Left renal cortex interstitium (tissue), 4 donors: ENCODE measurements at regions not wholly inside any gene's neighbourhood (a gene's known extent, or its start where the extent isn't known, plus 50 kb on each side); places are given as distances from the start of the nearest gene placed in this dataset.
"Not testable (repeated sequence)": the region's sequence is repeated elsewhere in the genome, so short reads cannot be mapped to it uniquely, and the experiment has no call there.

Source experiments
- DNase-seq, 4 donors: peaks; one replicate each; pipeline ENCODE4 v3.0.0-alpha.2; 2013; ENCODE audit warnings: low read depth in 4 of 4, low spot score in 2 of 4, missing footprints in 1 of 4

GRCh38 chr6:126888727-126889725 lies 229.4 kb upstream of the RSPO3 start:
- DNase-seq, result no peak

- no peak for DNase-seq
Observed at GRCh38 chr6:126890055-126890454, 228.4 kb upstream of the RSPO3 start.

- no peak for DNase-seq
Observed at GRCh38 chr6:126891158-126891557, 227.3 kb upstream of the RSPO3 start.

- not testable (repeated sequence) for DNase-seq
Observed at GRCh38 chr6:126892869-126893268, 225.6 kb upstream of the RSPO3 start.

GRCh38 chr6:126897758-126898157 lies 220.7 kb upstream of the RSPO3 start:
- DNase-seq, result no peak

- no peak for DNase-seq
Observed at GRCh38 chr6:126904176-126904575, 214.3 kb upstream of the RSPO3 start.

GRCh38 chr6:126905917-126906316 lies 212.6 kb upstream of the RSPO3 start:
- peak in 1 of 4 donors; percentile 19 for DNase-seq

GRCh38 chr6:126907312-126907711 lies 211.2 kb upstream of the RSPO3 start:
- no peak for DNase-seq

GRCh38 chr6:126907996-126908395 lies 210.5 kb upstream of the RSPO3 start:
- no peak for DNase-seq

GRCh38 chr6:126909493-126909892 lies 209.0 kb upstream of the RSPO3 start:
- DNase-seq, result no peak

- DNase-seq, result no peak
Observed at GRCh38 chr6:126913651-126914050, 204.8 kb upstream of the RSPO3 start.

- DNase-seq, result no peak
Observed at GRCh38 chr6:126914172-126914571, 204.3 kb upstream of the RSPO3 start.

- no peak for DNase-seq
Observed at GRCh38 chr6:126914801-126915200, 203.7 kb upstream of the RSPO3 start.

- DNase-seq, result no peak
Observed at GRCh38 chr6:126919947-126920346, 198.5 kb upstream of the RSPO3 start.

- DNase-seq, result no peak
Observed at GRCh38 chr6:126923807-126924206, 194.7 kb upstream of the RSPO3 start.

GRCh38 chr6:126926926-126927325 lies 191.5 kb upstream of the RSPO3 start:
- DNase-seq, result no peak

- DNase-seq, result no peak
Observed at GRCh38 chr6:126927841-126928240, 190.6 kb upstream of the RSPO3 start.

GRCh38 chr6:126937426-126937825 lies 181.0 kb upstream of the RSPO3 start:
- no peak for DNase-seq

GRCh38 chr6:126939784-126940183 lies 178.7 kb upstream of the RSPO3 start:
- DNase-seq, result no peak

- no peak for DNase-seq
Observed at GRCh38 chr6:126941751-126942150, 176.7 kb upstream of the RSPO3 start.

GRCh38 chr6:126944512-126944911 lies 174.0 kb upstream of the RSPO3 start:
- DNase-seq, result no peak

- DNase-seq, result no peak
Observed at GRCh38 chr6:126945150-126945685, 173.3 kb upstream of the RSPO3 start.
